Peyer's patch (tissue), 4 donors: ENCODE measurements at regions not wholly inside any gene's neighbourhood (a gene's known extent, or its start where the extent isn't known, plus 50 kb on each side); places are given as distances from the start of the nearest gene placed in this dataset.

Experiments
- DNase-seq, 3 donors: peaks; one replicate each; pipeline ENCODE4 v3.0.0-alpha.2; 2017 to 2019
- H3K27ac ChIP-seq, 4 donors: fragments of 200-600 bp; sonication (generic); one replicate each; pipeline ENCODE4 v1.5.1; 2016 to 2019
- H3K27me3 ChIP-seq, 2 donors: fragments of 200-600 bp; sonication (generic); one replicate each; pipeline ENCODE4 v1.5.1; 2019
- H3K36me3 ChIP-seq, 3 donors: fragments of 200-600 bp; sonication (generic); one replicate each; pipeline ENCODE4 v1.5.1; 2016 to 2019
- H3K4me1 ChIP-seq, 4 donors: fragments of 200-600 bp; sonication (generic); one replicate each; pipeline ENCODE4 v1.5.1; 2016 to 2019
- H3K4me3 ChIP-seq, 4 donors: fragments of 200-600 bp; sonication (generic); 1 replicate in 3 of 4; 2 replicates in 1 of 4; pipeline ENCODE4 v1.5.1; 2016 to 2019; ENCODE audit warnings: mild to moderate bottlenecking in 1 of 4
- H3K9me3 ChIP-seq, 4 donors: fragments of 200-600 bp; sonication (generic); one replicate each; pipeline ENCODE4 v1.5.1; 2016 to 2019; ENCODE audit warnings: mild to moderate bottlenecking in 1 of 4
- CTCF ChIP-seq, 6 experiments: fragments of 450-650 bp in 4 of 6; fragments of 200-600 bp in 2 of 6; sonication (generic) in 1 of 6; IDR thresholded peaks; one replicate each; pipeline ENCODE4 v1.5.1; 2017 to 2019; ENCODE audit warnings: antibody characterized with exemption in 6 of 6, mild to moderate bottlenecking in 3 of 6, moderate library complexity in 1 of 6
- POLR2A ChIP-seq, 2 donors: fragments of 450-650 bp; IDR thresholded peaks; one replicate each; pipeline ENCODE4 v1.5.1; 2017; ENCODE audit warnings: antibody characterized with exemption in 2 of 2, mild to moderate bottlenecking in 2 of 2, moderate library complexity in 2 of 2

GRCh38 chr1:56045477-56045876, 533.9 kb downstream of the PLPP3 start:
- Histone ChIP-seq H3K4me1 (no peaks in the 10 kb centered on the region), H3K4me3 (no peak overlapping the region), H3K27ac (no peak overlapping the region), H3K36me3 (no peaks in the 10 kb centered on the region), H3K9me3 (no peaks in the 10 kb centered on the region), H3K27me3 (no peaks in the 10 kb centered on the region)
- no peak for TF ChIP-seq CTCF (IDR thresholded peaks at IDR 0.05)
- TF ChIP-seq POLR2A (IDR thresholded peaks at IDR 0.05), result no peak
- no peak for DNase-seq

GRCh38 chr1:56045062-56045461, 534.3 kb downstream of the PLPP3 start:
- Histone ChIP-seq H3K9me3 (no peaks in the 10 kb centered on the region), H3K4me3 (no peak overlapping the region), H3K27me3 (no peaks in the 10 kb centered on the region), H3K36me3 (no peaks in the 10 kb centered on the region), H3K4me1 (no peaks in the 10 kb centered on the region), H3K27ac (no peak overlapping the region)
- DNase-seq, result no peak
- no peak for TF ChIP-seq CTCF (IDR thresholded peaks at IDR 0.05)
- no peak for TF ChIP-seq POLR2A (IDR thresholded peaks at IDR 0.05)

GRCh38 chr1:56036479-56036878, 542.9 kb downstream of the PLPP3 start:
- no peaks in the 10 kb centered on the region for H3K4me1 ChIP-seq
- TF ChIP-seq CTCF (IDR thresholded peaks at IDR 0.05) (no peak), POLR2A (IDR thresholded peaks at IDR 0.05) (no peak)

GRCh38 chr1:56034847-56035481, 544.4 kb downstream of the PLPP3 start:
- Histone ChIP-seq H3K4me3 (no peak overlapping the region), H3K9me3 (no peaks in the 10 kb centered on the region), H3K27me3 (no peaks in the 10 kb centered on the region), H3K36me3 (no peaks in the 10 kb centered on the region), H3K4me1 (no peaks in the 10 kb centered on the region), H3K27ac (no peak overlapping the region)
- DNase-seq, result no peak
- TF ChIP-seq POLR2A (IDR thresholded peaks at IDR 0.05), result no peak
- no peak for TF ChIP-seq CTCF (IDR thresholded peaks at IDR 0.05)

More at GRCh38 chr1:56036479-56036878, 542.9 kb downstream of the PLPP3 start:
- H3K4me3 ChIP-seq, result no peak overlapping the region
- no peaks in the 10 kb centered on the region for H3K27me3 ChIP-seq
- H3K27ac ChIP-seq, result no peak overlapping the region
- no peaks in the 10 kb centered on the region for H3K9me3 ChIP-seq
- H3K36me3 ChIP-seq, result no peaks in the 10 kb centered on the region
- no peak for DNase-seq

GRCh38 chr1:56034222-56034621, 545.1 kb downstream of the PLPP3 start:
- no peak overlapping the region for H3K4me3 ChIP-seq
- TF ChIP-seq POLR2A (IDR thresholded peaks at IDR 0.05), result no peak
- TF ChIP-seq CTCF (IDR thresholded peaks at IDR 0.05), result no peak
- no peaks in the 10 kb centered on the region for H3K36me3 ChIP-seq
- no peaks in the 10 kb centered on the region for H3K9me3 ChIP-seq
- no peaks in the 10 kb centered on the region for H3K4me1 ChIP-seq
- no peak overlapping the region for H3K27ac ChIP-seq
- no peaks in the 10 kb centered on the region for H3K27me3 ChIP-seq
- DNase-seq, result no peak
